HCT116 (cell line): ENCODE measurements at regions not wholly inside any gene's neighbourhood (a gene's known extent, or its start where the extent isn't known, plus 50 kb on each side); places are given as distances from the start of the nearest gene placed in this dataset.
"Not testable (repeated sequence)": the region's sequence is repeated elsewhere in the genome, so short reads cannot be mapped to it uniquely, and the experiment has no call there.

Experiments used
- ATAC-seq: fragments of 200-7000 bp; cut with Tn5 transposase; 2 replicates; pipeline ENCODE4 v1.9.1; 2020; ENCODE audit warnings: mild to moderate bottlenecking, moderate library complexity
- BruUV-seq: library from RNA; stranded (reverse); fragments of 400-500 nt; replicated peaks from 2 replicates; lab custom pipeline; 2021; lab: Mats Ljungman, UMichigan
- CTCF ChIA-PET: fragments of 300-600 bp; sonication (Branson Sonifier 250); formaldehyde crosslinking; loops from one replicate; lab custom pipeline; 2021; ENCODE audit warnings: antibody characterized with exemption; lab: Charles Lee
- POLR2A ChIA-PET: fragments of 300-600, 350-600 bp; sonication (Branson Sonifier 250); formaldehyde crosslinking; loops from one replicate; lab custom pipeline; 2021; ENCODE audit warnings: antibody characterized with exemption; lab: Charles Lee
- RAD21 ChIA-PET, 2 experiments: fragments of 300-600 bp; sonication (Branson Sonifier 250); formaldehyde crosslinking; loops; one replicate each; lab custom pipeline; 2023; ENCODE audit warnings: low total read pairs in 2 of 2; ENCODE audit not compliant: uncharacterized antibody in 2 of 2, unreplicated experiment in 2 of 2, low non-redundant PET in 1 of 2; lab: Charles Lee
- DNase-seq: peaks from one replicate; pipeline ENCODE4 v3.0.0-alpha.2; 2010; ENCODE audit warnings: low read depth, low spot score
- H2AFZ ChIP-seq: fragments of 200-600 bp; shearing (Covaris generic), sonication (generic); 2 replicates; pipeline ENCODE4 v1.6.1; 2017; ENCODE audit warnings: low read depth, mixed run types, mixed read lengths, antibody characterized with exemption, low read length; ENCODE audit not compliant: poor library complexity, severe bottlenecking
- H3K27ac ChIP-seq: 2 replicates; pipeline ENCODE4 v1.5.1; 2012; ENCODE audit warnings: low read depth, low read length
- H3K27me3 ChIP-seq: fragments of 200-600 bp; sonication (generic); 2 replicates; pipeline ENCODE4 v1.6.1; 2016; ENCODE audit warnings: mixed run types, low read length, mixed read lengths; ENCODE audit not compliant: insufficient read depth
- H3K36me3 ChIP-seq, 2 experiments: fragments of 200-500 bp in 1 of 2; fragments of 200-600 bp in 1 of 2; sonication (Bioruptor generic) in 1 of 2; sonication (generic) in 1 of 2; 2 replicates each; pipeline versions ENCODE4 v1.5.1 to v1.6.1; 2014 to 2016; ENCODE audit warnings: low read length in 2 of 2, inconsistent platforms in 1 of 2, mixed read lengths in 1 of 2, mixed run types in 1 of 2; ENCODE audit not compliant: insufficient read depth in 2 of 2, control insufficient read depth in 1 of 2
- H3K4me1 ChIP-seq, 2 experiments: fragments of 200-600 bp in 1 of 2; sonication (generic) in 1 of 2; 2 replicates each; pipeline versions ENCODE4 v1.5.1 to v1.6.1; 2012 to 2017; ENCODE audit warnings: low read length in 2 of 2, inconsistent platforms in 1 of 2, mild to moderate bottlenecking in 1 of 2, mixed read lengths in 1 of 2, mixed run types in 1 of 2, moderate library complexity in 1 of 2; ENCODE audit not compliant: insufficient read depth in 2 of 2, control insufficient read depth in 1 of 2
- H3K4me2 ChIP-seq: fragments of 200-600 bp; sonication (generic); 2 replicates; pipeline ENCODE4 v1.6.1; 2017; ENCODE audit warnings: mixed run types, low read length, mixed read lengths
- H3K4me3 ChIP-seq, 2 experiments: fragments of 200-600 bp in 1 of 2; sonication (generic) in 1 of 2; replicated peaks in 1 of 2; 2 replicates each; pipeline ENCODE4 v1.5.1; 2011 to 2016; ENCODE audit warnings: low read length in 2 of 2, control low read depth in 1 of 2, low read depth in 1 of 2, mild to moderate bottlenecking in 1 of 2, mixed read lengths in 1 of 2, mixed run types in 1 of 2
- H3K79me2 ChIP-seq: fragments of 200-600 bp; sonication (generic); 2 replicates; pipeline ENCODE4 v1.6.1; 2017; ENCODE audit warnings: mild to moderate bottlenecking, mixed run types, low read length, moderate library complexity, mixed read lengths; ENCODE audit not compliant: insufficient read depth
- H3K9ac ChIP-seq: fragments of 200-600 bp; sonication (generic); 2 replicates; pipeline ENCODE4 v1.6.1; 2016; ENCODE audit warnings: low read length, mixed read lengths
- H3K9me2 ChIP-seq: fragments of 200-600 bp; sonication (generic), shearing (Covaris generic); 2 replicates; pipeline ENCODE4 v1.6.1; 2017; ENCODE audit warnings: mixed run types, mild to moderate bottlenecking, moderate library complexity; ENCODE audit not compliant: insufficient read depth
- H3K9me3 ChIP-seq, 2 experiments: fragments of 200-500 bp in 1 of 2; fragments of 200-600 bp in 1 of 2; sonication (Bioruptor generic) in 1 of 2; sonication (generic) in 1 of 2; 2 replicates each; pipeline ENCODE4 v1.6.1; 2014 to 2017; ENCODE audit warnings: low read length in 2 of 2, mixed read lengths in 2 of 2, inconsistent platforms in 1 of 2, low read depth in 1 of 2, mild to moderate bottlenecking in 1 of 2, mixed run types in 1 of 2, moderate library complexity in 1 of 2; ENCODE audit not compliant: control insufficient read depth in 1 of 2, insufficient read depth in 1 of 2
- H4K20me1 ChIP-seq: fragments of 200-600 bp; sonication (generic), shearing (Covaris generic); 2 replicates; pipeline ENCODE4 v1.6.1; 2017; ENCODE audit warnings: mixed run types, mild to moderate bottlenecking, moderate library complexity; ENCODE audit not compliant: insufficient read depth
- intact Hi-C: fragments of 100-400 bp; cut with micrococcal nuclease; formaldehyde crosslinking; loops from 2 replicates; pipeline ENCODE4 v1.10.0; 2022

GRCh38 chr22:10775601-10776357 is 4752.2 kb upstream of the OR11H1 start:
- H2AFZ ChIP-seq, H3K9me2 ChIP-seq, RAD21 ChIA-PET, intact Hi-C loops, DNase-seq, H3K4me2 ChIP-seq, H3K4me1 ChIP-seq, CTCF ChIA-PET, BruUV-seq, H3K27me3 ChIP-seq, ATAC-seq, H3K27ac ChIP-seq, POLR2A ChIA-PET, H3K79me2 ChIP-seq, H3K9ac ChIP-seq, H3K4me3 ChIP-seq, H3K36me3 ChIP-seq, H4K20me1 ChIP-seq: not testable (repeated sequence)
- peaks cover 40 to 72% of the 10 kb centered on the region in 2 experiments; a peak in 3 of 4 replicates for H3K9me3 ChIP-seq

- H3K4me1 ChIP-seq, H3K27me3 ChIP-seq, intact Hi-C loops, DNase-seq, H2AFZ ChIP-seq, H3K79me2 ChIP-seq, H3K4me2 ChIP-seq, ATAC-seq, H3K9ac ChIP-seq, H4K20me1 ChIP-seq, BruUV-seq, H3K4me3 ChIP-seq, H3K9me2 ChIP-seq, H3K36me3 ChIP-seq, POLR2A ChIA-PET, CTCF ChIA-PET, RAD21 ChIA-PET, H3K27ac ChIP-seq: not testable (repeated sequence)
- H3K9me3 ChIP-seq = peaks cover 44 to 73% of the 10 kb centered on the region in 2 experiments; a peak in 3 of 4 replicates
These were observed 4751.6 kb upstream of the OR11H1 start for GRCh38 chr22:10776358-10776729.

- H3K9me2 ChIP-seq, DNase-seq, POLR2A ChIA-PET, H4K20me1 ChIP-seq, H3K36me3 ChIP-seq, H3K4me1 ChIP-seq, BruUV-seq, CTCF ChIA-PET, RAD21 ChIA-PET, intact Hi-C loops, H2AFZ ChIP-seq, H3K4me3 ChIP-seq, ATAC-seq, H3K79me2 ChIP-seq, H3K27me3 ChIP-seq, H3K27ac ChIP-seq, H3K4me2 ChIP-seq, H3K9ac ChIP-seq: not testable (repeated sequence)
- peaks cover 43 to 80% of the 10 kb centered on the region in 2 experiments for H3K9me3 ChIP-seq
These were observed 4750.3 kb upstream of the OR11H1 start for GRCh38 chr22:10777733-10778132.
